GM21515 (cell line): ENCODE measurements at regions not wholly inside any gene's neighbourhood (a gene's known extent, or its start where the extent isn't known, plus 50 kb on each side); places are given as distances from the start of the nearest gene placed in this dataset.

ENCODE experiments used
- ATAC-seq: cut with Tn5 transposase; IDR thresholded peaks from one replicate; pipeline ENCODE4 v1.9.1; 2021; ENCODE audit not compliant: unreplicated experiment

DNA sequence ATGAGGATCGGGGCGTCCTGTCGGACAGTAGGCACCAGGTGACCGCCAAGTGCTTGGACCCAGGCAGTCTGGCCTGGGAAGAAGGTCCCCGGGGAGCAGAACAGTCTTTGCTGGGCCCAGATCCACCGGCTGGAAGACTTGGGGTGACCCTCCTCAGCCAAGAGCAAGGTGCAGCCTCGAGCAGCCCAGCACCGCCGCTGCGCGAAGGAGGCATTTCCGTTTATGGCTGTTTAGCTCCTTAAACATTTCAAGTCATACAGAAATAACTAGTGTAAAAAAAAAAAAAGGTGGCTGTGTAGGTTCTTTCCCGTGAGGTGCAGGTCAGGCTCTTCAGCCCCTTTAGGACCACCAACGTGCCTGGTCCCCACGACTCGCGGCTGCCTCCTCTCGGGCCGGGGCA is 370.2 kb downstream of the CMPK2 start:
- ATAC-seq, result no peak

DNA sequence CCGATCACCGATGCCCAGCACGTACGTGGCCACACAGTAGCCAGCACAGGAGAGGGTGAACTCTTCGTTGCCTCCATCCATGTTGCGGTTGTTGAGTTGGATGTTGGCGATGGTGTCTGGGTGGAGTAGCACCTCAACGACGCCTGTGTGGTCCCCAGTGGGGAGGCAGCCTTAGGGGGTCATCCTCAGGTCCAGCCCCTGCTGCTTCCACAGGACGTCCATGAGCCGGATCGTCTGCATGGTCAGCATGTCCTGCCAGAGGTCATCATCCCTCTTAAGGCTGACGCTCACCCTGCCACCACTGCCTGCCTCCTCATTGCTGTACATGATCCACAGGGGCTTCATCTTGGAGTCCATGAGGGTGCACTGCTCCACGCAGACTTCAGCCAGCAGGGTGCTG is 369.3 kb downstream of the CMPK2 start:
- ATAC-seq, result no peak

DNA sequence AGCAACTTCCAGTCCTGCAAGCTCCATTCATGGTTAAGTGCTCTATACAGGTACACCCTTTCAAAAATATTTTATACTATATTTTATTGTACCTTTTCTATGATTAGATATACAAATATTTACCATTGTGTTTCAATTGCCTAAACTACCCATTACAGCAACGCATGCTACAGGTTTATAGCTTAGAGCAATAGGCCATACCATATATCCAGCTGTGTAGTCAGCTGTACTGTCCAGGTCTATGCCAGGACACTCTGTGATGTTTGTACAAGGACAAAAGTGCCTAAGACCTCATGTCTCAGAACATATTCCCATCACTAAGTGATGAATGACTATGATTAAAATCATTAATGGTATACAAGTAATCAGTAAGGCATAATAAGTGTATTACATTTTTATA is 368.7 kb downstream of the CMPK2 start:
- ATAC-seq, result no peak

DNA sequence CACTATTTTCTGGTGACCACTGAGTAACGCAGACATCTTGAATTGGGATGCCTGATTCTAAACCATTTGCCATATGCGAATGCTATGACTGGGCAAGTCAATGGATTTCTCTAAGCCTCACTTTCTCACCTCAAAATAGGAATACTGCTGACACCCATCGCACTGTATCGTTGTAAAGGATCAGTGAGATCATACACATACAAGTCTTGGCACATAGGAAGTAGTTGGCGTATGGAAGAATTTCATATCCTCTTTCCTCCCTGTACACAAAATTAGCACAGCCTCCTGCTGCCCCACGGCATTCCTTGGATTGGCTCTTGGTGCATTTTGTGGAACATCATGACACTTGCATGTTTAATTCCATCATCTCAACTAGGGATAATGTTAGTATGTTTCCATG is 366.9 kb downstream of the CMPK2 start:
- ATAC-seq, result no peak

DNA sequence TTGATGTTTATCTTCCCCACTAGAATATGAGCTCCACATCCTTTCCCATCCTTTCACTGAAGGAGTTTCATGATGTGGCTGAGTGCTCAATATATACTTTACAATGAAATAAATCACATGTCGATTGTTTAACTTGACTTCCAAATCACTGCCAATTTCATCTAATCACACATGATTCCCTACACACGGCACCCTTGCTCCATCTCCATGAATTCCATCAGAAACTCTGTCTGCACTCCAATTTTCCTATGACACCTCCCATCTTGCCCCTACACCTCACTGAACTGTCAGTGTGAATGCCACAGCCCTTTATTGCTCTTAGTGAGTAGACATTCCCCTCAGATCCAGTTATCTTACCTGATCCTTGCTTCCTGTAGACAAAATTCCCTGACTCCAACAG is 366.0 kb downstream of the CMPK2 start:
- no peak for ATAC-seq

DNA sequence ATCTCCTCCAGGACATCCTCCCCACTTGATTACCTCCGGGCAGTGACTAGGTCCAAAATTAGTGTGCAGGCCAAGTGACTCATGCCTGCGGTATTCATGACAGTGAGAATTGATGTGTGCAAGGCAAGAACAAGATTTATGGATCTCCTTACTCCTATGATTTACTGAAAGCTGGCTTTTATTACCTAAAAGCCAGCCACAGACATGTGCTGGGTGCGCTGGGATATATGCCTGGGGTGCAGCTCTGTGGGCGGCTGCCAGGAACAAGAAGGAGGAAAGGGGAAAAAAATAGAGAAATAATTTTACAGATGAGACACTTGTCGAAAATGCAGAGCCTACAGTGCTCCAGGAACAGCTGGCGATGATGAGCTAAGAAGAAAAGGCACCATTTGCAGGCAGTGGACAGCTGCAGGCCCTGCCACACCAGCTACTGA is 359.3 kb downstream of the CMPK2 start:
- no peak for ATAC-seq

DNA sequence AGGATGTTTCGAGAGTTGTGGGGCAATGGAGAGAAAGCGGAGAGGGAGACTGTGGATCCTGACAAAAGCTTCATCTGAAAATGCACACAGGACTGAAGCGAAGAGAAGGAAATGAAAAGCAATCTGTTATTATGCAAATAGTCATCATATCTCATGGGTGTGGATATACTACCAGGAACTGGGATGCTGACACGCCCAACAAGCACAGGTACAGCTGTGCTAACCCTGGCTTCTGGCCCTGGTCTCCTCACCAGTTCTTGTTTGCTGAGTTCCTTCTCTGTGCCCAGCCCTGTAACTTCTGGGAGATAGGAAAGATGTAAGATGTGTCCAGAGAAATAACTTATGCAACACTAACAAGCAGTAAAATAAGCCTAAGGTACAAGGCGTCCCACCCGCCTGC is 358.8 kb downstream of the CMPK2 start:
- no peak for ATAC-seq

DNA sequence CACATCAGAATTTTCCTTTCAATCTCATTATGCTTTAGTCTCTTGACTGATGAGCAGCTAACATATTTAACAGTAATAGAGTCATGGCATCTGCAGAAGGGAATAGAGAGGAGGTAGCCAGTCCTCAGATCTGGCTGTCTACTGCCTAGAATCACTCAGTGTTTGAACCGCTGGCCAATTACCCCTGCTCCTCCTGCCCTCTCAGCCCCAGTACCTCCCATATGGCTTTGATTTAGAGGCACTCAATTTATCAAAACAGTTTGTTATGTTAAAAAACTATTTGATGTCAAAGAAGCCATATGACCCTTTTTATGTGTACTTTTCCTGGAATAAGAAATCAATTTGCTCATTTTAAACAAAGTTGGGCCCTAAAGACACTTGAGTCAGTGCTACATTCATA is 355.2 kb downstream of the CMPK2 start:
- ATAC-seq, result no peak

DNA sequence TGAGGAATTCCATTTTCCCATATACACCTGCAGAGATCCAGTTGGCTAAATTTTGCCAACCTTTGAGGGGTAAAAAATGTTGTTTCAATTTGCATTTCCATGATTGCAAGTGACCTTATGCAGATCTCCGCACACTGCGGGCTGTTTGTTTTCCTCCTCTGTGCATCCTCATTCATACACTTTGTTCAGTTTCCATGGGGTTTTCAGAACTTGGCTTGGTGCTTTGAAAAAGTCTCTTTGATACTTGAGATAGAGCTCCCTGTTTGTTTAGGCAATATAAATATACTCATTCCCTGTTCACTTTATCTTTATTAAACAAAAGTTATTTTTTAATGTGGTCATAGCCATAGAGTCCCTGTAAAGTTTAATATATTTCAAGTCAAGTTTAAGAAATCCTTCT is 353.1 kb downstream of the CMPK2 start:
- no peak for ATAC-seq

DNA sequence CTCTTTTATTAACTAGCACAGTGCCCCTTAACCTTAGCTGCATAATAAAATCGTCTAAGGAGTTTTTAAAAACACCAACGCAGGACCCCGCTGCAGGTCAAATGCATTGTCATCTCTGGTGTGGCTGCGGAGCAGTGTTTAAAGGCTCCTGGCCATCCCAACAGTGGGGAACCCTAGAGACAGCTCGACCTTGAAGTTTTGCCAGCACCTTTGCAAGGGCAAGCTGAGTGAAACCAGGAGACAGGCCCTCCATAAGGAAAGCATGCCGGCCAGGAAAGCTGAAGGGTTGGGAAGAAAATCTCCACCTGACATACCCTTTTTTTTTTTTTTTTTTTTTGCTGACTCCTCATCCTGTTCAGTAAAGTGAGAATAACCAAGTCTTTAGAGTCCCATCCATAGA is 349.0 kb downstream of the CMPK2 start:
- no peak for ATAC-seq

DNA sequence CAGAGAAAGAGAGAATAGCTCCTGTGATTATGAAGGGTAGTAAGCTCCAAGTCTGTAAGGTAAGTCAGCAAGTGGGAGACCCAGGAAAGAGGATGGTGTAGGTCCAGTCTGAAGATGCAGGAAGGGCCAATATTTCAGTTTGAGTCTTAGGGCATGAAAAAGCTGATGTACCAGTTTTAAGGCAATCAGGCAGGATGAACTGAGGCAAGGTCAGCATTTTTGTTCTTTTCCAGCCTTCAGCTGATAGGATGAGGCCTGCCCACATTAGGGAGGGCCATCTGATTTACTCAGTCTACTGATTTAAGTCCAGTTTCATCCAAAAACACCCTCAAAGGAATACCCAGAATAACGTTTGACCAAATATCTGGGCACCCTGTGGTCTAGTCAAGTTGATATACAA is 347.3 kb downstream of the CMPK2 start:
- no peak for ATAC-seq

DNA sequence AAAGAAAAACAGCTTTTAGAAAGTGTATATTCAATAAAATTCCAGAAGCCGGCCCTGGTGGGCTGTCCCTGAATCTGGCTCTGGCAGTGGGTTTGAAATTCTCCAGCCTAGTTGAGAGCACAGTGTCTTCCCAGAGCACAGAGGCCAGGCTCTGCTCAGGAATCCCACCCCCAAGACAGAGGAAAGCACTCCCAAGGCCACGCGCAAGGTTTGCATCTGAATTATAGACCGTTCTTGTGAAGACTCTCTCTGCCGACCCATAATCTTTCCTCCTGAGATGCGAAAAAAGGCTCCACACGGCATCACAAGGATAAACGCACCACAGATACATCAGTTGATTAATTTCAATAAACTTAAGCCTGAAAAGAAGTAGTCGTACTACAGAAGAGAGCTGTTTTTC is 342.2 kb downstream of the CMPK2 start:
- no peak for ATAC-seq

DNA sequence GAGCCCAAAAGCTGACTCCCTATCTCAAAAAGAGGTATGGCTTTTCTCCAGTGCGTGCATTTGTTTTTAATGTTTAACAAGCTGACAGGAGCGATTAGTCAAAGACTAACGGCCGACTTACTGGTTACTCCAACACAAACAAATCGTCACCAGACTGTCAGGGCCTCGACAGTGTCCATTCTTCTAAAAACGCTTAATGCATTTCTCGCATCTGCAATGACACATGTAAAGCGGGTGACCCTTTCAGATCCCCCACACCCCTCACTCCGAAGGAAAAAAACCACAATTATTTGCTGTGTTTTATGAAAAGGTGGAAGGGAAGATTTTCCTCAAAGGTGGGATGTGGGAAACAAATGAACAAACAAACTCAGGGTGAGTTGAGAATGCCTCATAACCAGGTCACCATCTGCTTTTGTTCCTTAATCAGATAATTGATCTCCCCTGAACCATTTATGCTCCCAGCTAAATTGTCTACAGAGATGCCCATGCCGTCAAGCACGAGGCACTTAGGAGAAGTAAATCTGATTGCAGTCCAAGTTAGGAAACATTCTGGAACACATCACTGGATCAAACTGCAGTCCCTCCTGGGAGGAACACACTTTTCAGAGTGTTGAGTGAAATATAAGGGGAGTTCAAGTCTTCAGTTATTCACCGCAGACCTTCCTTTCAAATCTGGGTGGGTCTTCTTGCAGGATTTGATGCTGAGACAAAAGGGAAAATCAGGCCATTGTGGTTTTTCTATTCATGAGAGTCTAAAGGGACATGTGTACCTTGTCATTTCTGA is 340.8 kb downstream of the CMPK2 start:
- no peak for ATAC-seq

DNA sequence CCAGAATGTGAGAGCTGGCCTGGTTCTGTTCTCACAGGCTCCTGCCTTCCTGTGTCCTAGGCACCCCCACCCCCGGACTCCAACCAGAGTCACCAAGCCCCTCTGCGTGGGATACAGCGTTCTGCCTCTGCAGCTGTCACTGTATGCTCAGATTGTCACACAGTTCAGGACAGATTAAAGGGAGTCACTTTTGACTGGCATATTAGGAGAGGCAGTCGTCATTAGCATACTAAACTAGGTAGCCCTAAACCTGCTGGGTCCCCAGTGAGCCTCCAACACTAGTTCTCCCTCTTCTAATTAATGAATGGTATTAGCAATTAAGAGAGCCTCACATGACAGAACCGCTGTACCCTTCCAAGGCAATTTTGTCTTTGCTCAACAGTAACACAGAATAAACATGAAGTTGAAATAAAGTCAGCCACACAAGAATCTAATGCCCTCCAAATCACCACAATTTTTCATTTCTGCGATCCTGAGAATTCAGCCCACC is 340.2 kb downstream of the CMPK2 start:
- no peak for ATAC-seq

DNA sequence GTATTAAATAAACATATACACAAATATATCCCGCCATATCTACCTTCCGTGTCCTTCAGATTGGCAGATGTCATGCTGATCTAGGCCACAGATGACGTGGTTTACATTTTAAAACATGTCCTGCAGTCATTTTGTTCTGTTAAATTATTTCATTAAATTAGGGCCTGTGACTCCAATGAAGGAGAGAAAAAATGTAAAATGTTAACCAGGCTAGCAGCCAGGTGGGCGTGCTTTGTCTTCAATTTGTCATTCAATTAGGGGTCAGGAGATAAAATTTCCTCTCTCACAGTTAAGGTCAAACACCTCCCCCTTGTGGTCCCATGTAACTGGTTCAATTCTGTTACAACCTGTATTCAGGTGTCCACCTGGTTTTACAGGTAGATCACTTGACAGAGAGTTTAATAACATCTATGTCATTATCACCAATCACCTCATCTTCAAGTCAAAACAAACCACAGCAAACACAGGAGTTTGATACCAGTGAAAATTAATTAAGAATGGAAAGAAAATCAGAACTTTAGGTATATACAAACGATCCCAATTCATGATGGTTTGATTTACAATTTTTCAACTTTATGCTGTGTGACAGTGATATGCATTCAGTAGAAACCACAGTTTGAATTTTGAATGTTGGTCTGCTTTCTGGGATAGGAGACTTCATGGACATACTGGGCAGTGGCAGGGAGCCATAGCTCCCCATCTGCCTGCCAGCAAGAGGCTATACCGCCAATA is 339.4 kb downstream of the CMPK2 start:
- no peak for ATAC-seq

DNA sequence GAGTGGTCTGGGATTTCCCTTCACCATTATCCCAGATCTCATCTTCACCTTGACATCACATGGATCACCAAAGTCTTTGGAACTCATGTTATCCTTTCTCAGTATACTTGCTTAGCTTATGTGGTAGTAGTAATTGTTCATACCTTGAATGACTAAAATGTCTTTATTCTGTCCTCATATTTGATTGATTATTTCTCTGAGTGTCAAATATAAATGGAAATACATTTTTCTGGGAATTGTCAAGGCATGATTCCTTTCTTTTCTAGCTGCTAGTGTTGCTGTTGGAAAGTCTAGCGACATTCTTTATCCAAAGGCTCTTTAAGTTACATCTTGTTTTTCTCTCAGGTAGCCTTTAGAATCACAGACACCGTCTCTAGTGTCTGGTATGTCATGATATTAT is 334.4 kb downstream of the CMPK2 start:
- no peak for ATAC-seq

DNA sequence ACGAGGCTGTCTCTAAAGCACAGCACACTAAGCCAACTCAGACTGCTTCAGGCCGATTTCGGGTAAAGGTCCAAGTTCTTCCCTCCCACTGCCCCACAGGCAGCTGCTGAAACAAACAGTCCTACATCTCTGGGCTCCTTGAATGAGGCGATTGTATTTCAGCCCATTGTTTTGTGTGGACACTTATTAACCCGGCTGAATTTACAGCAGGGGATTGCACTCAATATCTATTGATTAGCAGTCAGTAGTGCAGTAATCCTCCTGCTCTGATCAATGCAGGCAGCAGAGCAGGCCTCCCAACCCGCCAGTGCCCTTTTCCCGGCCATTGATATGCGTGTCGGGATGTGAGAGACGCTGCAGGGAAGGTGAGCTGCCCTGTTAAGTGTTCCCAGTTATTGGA is 330.1 kb downstream of the CMPK2 start:
- ATAC-seq, result no peak

DNA sequence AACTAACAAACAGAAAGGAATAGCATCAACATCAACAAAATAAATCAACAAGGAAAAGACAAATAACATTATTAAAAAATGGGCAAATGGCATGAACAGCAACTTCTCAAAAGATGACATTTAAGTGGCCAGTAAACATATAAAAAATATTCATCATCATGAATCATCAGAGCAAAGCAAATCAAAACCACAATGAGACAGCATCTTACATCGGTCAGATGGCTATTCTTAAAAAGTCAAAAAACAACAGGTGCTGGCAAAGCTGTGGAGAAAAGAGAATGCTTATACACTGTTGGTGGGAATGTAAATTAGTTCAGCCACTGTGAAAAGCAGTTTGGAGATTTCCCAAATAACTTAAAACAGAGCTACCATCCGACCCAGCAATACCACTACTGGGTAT is 327.1 kb downstream of the CMPK2 start:
- ATAC-seq, result no peak

DNA sequence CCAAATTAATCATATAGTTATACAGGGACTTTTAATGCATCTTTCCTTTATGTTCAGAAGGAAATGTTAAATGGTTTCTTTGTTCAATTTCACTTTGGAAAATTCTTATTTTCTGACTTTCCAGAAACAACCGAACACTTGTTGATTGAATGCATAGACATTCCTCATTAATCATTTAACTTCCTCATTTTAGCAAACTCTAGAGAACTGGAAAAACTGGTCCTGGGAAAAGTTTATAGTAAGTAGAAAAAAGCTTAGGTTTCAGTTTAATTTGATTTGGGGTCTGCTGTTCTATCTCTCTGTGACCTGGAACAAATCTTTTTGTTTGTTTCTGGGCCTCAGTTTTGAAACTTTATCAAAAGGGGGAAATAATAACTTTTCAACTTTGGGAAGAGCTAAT is 320.4 kb downstream of the CMPK2 start:
- no peak for ATAC-seq

DNA sequence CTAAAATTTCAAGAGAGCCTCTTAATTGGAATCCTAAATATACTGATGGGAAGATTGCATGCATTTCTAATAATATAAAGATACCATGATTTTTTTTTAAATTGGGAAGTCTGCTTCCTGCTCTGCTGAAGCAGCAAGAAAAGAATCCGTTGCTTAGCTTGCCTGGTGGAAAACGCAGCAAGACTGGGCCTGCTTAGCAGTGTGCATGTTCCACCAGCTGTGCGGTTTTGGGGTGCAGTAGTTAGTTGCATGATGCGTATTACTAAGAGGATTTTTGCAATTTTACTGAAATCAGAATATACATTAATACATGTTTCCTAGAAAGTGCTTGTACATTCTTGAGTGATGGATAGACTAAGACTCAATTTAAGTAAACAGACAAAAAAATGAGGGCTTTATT is 319.9 kb downstream of the CMPK2 start:
- ATAC-seq, result no peak

DNA sequence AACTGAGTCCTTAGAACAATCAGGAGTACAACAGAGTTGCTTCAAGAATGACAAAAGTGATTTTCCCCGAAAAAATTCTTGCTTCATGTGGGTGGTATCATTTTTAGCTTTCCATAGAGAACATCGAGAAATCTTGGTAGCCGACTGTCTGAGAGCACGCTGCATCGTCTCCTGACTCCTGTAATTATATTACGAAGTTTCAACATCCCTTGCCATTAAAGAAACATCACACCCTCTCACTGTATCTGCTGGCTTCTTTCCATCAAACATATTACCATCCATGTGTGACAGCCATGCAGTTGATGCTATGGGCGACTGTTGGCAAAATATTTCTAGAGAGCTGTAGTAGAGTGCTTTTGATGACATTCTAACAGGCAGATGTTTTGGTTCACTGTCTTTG is 311.2 kb downstream of the CMPK2 start:
- no peak for ATAC-seq

DNA sequence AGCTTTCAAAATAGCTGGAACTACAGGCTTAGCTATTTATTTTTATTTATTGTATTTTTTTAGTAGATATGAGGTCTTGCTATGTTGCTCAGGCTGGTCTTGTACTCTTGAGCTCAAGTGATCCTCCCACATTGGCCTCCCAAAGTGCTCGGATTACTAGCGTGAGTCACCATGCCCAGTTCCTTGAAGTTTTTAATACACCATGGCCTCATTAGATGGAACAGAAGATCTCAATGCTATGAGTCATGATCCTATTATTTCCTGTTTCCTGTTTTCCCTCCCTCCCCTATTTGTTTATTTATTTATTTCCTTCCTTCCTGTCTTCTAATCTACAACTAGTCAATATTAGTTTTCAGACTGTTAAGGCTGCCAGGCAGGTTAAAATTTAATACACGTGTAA is 309.0 kb downstream of the CMPK2 start:
- no peak for ATAC-seq

DNA sequence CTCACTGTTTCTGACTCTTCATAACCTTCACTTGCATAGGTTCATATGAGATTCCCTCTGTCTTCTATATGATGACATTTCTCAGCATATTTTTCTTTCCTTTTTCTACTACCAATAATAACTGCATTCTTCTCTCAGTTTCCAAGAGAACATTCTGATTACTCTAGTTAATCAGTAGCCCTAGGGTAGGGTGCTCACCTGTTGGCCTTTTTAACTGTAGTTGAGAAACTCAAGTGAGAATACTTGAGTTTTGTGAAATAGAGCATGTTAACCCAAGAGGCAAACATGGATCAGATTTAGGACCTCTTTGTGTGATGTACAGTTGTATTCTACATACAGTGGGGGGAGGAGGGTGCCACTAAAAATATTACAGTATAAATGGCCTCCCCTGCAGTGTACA is 308.0 kb downstream of the CMPK2 start:
- no peak for ATAC-seq
